Epithelial cell of proximal tubule (primary cell): ENCODE measurements at regions not wholly inside any gene's neighbourhood (a gene's known extent, or its start where the extent isn't known, plus 50 kb on each side); places are given as distances from the start of the nearest gene placed in this dataset.

Experiments
- DNase-seq: peaks from one replicate; pipeline ENCODE4 v3.0.0-alpha.2; 2011; ENCODE audit warnings: low read depth
- H3K4me3 ChIP-seq: 2 replicates; pipeline ENCODE4 v1.5.1; 2011; ENCODE audit warnings: low read depth, mild to moderate bottlenecking, low read length
- TF ChIP-seq, protein P1 (sequence below): conservative IDR thresholded peaks from 2 replicates; pipeline ENCODE4 v1.5.1; 2012; ENCODE audit warnings: low read depth, mild to moderate bottlenecking, low read length

DNA sequence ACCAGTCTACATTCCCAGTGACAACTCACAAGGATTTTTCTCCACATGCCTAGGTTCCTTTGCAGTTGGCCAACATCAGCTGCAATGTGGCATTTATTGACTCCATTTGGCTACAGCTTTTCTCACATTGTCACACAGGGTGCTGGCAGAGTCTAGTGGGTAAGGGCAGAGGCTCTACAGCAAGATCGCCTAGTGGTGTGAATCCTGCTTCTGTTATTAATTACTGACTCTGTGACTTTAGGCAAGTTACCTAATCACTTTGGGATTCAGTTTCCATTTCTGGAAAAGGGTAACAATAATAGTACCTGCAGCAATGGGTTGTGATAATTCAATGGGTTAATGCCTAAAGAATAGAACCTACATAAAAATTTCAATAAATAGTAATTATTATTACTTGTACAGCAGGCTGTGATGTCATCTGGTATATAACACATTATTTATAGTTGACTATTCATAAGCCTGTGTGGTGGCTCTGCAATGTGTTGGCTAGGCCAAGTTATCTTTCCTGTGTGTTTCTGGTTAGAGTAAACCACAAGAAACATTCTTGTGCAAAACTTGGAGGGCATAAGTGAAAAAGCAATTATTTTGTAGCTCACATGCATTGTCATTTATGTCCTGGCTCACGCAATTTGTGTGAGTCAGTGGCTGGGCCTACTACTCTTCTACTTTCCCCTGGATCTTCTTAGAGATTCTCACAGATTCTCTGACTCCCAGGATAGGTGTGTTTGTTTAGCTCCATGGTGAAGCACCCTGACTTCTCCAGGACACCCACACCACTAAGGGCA is 59.5 kb downstream of the PTGS2 start:
- TF ChIP-seq, protein P1, sequence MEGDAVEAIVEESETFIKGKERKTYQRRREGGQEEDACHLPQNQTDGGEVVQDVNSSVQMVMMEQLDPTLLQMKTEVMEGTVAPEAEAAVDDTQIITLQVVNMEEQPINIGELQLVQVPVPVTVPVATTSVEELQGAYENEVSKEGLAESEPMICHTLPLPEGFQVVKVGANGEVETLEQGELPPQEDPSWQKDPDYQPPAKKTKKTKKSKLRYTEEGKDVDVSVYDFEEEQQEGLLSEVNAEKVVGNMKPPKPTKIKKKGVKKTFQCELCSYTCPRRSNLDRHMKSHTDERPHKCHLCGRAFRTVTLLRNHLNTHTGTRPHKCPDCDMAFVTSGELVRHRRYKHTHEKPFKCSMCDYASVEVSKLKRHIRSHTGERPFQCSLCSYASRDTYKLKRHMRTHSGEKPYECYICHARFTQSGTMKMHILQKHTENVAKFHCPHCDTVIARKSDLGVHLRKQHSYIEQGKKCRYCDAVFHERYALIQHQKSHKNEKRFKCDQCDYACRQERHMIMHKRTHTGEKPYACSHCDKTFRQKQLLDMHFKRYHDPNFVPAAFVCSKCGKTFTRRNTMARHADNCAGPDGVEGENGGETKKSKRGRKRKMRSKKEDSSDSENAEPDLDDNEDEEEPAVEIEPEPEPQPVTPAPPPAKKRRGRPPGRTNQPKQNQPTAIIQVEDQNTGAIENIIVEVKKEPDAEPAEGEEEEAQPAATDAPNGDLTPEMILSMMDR = no peak
- no peak overlapping the region for H3K4me3 ChIP-seq
- DNase-seq = no peak

DNA sequence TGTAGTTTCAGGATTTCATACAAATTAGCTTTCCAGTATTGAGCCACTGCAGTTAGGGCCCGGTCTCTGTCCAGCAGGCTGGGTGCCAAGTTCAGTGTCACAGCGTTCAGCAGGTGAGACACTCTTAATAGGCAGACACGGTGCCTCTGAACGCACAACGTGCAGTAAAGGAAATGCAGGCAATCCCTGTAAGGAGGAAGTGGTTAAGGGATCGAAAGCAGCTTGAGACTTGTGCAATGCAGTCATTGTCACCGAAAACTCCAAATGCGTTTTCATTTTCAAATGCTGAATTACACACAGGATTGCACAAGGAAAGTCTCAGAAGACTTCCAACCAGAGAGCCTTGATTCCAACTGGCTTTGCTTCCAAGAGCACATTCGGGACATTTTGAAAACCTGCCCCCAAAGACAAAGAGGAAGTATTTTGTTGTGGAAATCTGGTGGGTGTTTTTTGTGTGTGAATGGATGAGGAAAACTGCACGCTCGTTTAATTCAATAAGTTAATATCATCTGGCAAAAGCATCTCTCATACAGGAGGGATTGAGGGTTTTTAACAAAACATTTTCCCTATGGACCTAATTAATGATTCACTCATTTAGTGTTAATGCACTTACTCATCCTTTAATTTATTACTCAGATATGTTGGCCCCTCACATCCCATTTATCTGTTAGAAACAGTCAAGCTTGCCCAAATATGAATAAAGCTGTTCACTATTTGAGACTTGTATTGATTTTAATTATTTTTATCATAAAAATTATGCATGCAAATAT is 61.6 kb downstream of the PTGS2 start:
- DNase-seq = no peak
- TF ChIP-seq, protein P1 = no peak
- no peak overlapping the region for H3K4me3 ChIP-seq

DNA sequence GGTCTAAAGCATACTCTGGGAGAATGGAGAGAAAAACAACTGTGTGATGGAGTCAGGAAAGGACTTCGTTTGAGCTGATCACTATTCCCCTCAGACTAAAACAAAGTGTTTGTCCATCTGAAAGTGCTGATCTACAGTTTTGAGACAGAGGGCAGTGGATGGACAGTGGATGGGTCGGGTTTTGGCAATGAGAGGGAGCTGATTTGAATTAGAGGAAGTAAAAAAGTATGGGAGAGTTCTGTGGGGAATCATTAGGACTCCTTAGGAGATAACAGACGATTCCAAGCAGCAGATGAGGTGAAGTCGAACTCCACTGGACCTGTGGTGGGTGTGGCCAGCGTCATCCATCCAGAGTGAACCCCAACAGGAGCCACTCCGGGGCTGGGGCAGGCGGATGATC is 62.3 kb downstream of the PTGS2 start:
- DNase-seq = no peak
- TF ChIP-seq, protein P1 = no peak
- no peak overlapping the region for H3K4me3 ChIP-seq

DNA sequence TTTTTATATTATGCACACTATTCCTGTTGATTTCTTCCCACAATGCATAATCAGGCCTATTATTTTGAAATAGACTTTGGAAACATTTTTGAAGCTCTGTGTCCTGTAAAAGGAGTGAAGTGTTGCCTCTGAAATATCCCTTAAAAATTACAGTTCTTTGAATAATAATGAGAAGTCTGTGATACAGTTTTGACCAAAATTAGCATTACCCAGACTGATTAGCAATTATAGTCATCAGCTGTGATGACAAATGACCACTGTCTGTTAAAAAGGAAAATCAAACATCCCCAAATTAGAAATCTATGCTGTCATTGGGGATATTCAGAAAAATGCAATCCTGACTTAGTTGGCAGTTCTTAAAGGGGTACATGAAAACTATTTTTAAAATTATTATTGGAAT is 63.7 kb downstream of the PTGS2 start:
- H3K4me3 ChIP-seq = no peak overlapping the region
- DNase-seq = no peak
- TF ChIP-seq, protein P1 = no peak

DNA sequence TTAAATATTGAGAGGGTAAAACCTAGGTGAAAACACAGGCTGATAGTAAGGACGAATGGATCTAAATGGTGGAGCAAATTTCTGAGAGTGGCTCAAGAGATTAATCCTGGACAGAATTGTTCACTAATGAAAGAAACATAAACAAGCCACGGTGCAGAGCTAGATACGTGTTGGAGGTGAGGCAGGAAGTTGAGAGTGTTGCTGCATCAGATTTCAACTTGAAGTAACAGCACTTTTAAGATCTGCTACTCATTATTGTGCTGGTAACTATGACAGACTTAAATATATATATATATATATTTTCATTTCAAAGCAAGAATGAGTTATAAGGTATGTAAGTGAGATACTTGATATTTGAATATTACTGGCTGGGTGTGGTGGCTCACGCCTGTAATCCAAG is 64.9 kb downstream of the PTGS2 start:
- TF ChIP-seq, protein P1 = no peak
- DNase-seq = no peak
- H3K4me3 ChIP-seq = no peak overlapping the region

DNA sequence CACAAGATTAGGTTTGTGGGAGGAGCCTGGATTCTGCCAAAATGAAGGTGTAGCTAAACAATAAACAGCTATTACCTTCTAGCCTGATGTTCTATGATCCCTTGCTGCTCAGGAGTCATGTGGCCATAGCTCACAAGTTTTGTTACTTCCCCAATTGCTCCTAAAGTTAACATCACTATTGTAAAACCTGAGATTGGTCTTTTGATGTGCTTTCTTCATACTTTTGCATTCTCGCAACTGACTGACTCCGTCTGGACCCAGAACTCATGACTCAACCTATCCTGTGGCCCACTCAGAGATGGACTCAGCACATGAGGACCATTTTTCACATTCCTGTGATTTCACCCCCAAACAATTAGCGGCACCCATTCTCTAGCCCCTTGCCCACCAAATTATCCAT is 69.1 kb downstream of the PTGS2 start:
- TF ChIP-seq, protein P1 = no peak
- H3K4me3 ChIP-seq = no peak overlapping the region
- DNase-seq = no peak

DNA sequence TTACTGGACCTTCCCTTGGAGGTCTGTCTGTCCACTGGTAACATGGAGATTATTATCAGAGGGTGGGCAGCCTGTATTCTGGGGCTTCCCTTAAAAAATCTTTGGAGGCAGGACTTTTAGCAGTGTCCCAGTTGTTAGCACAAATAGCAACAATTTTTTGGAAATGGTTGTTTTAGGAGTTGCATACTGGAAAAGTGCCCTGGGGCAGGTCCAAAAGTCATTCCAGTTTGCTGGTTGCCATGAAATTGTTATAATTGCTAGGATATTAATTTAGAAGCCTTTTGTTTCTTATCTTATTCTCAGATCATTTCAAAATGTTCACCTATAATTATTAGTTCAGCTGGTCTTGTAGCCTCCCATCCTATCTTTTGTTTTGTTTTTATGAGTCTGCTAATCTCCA is 71.0 kb downstream of the PTGS2 start:
- TF ChIP-seq, protein P1 = no peak
- H3K4me3 ChIP-seq = no peak overlapping the region

More for the DNA sequence above, 71.0 kb downstream of the PTGS2 start:
- no peak for DNase-seq
